ENCODE measurements at regions not wholly inside any gene's neighbourhood (a gene's known extent, or its start where the extent isn't known, plus 50 kb on each side); places are given as distances from the start of the nearest gene placed in this dataset.

- no peak for DNase-seq
Measured at GRCh38 chr6:165910184-165910966, 247.3 kb upstream of the PDE10A start.

GRCh38 chr6:165906736-165907135 is 243.7 kb upstream of the PDE10A start:
- DNase-seq: no peak

GRCh38 chr6:165905744-165906143 is 242.7 kb upstream of the PDE10A start:
- no peak for DNase-seq

GRCh38 chr6:165900970-165901369 is 237.9 kb upstream of the PDE10A start:
- no peak for DNase-seq

GRCh38 chr6:165899611-165900010 is 236.6 kb upstream of the PDE10A start:
- no peak for DNase-seq

- DNase-seq: no peak
Measured at GRCh38 chr6:165895421-165896165, 232.6 kb upstream of the PDE10A start.

GRCh38 chr6:165894171-165894825 is 231.3 kb upstream of the PDE10A start:
- no peak for DNase-seq

- no peak for DNase-seq
Measured at GRCh38 chr6:165893431-165893830, 230.4 kb upstream of the PDE10A start.

- no peak for DNase-seq
Measured at GRCh38 chr6:165891320-165891719, 228.3 kb upstream of the PDE10A start.

GRCh38 chr6:165890404-165890735 is 227.3 kb upstream of the PDE10A start:
- no peak for DNase-seq

GRCh38 chr6:165889636-165890403 is 226.8 kb upstream of the PDE10A start:
- DNase-seq: peak; percentile 8

- no peak for DNase-seq
Measured at GRCh38 chr6:165886169-165886568, 223.1 kb upstream of the PDE10A start.

- DNase-seq: peak; percentile 71
Measured at GRCh38 chr6:165884813-165885765, 222.0 kb upstream of the PDE10A start.

GRCh38 chr6:165883851-165884640 is 221.0 kb upstream of the PDE10A start:
- DNase-seq: no peak

- no peak for DNase-seq
Measured at GRCh38 chr6:165881806-165882205, 218.8 kb upstream of the PDE10A start.

- no peak for DNase-seq
Measured at GRCh38 chr6:165880686-165881085, 217.6 kb upstream of the PDE10A start.

GRCh38 chr6:165877773-165878172 is 214.7 kb upstream of the PDE10A start:
- DNase-seq: no peak

- DNase-seq: no peak
Measured at GRCh38 chr6:165877192-165877591, 214.2 kb upstream of the PDE10A start.

- DNase-seq: no peak
Measured at GRCh38 chr6:165876588-165876987, 213.5 kb upstream of the PDE10A start.

GRCh38 chr6:165875946-165876345 is 212.9 kb upstream of the PDE10A start:
- DNase-seq: no peak

GRCh38 chr6:165873976-165874375 is 210.9 kb upstream of the PDE10A start:
- no peak for DNase-seq
